ENCODE measurements at regions not wholly inside any gene's neighbourhood (a gene's known extent, or its start where the extent isn't known, plus 50 kb on each side); places are given as distances from the start of the nearest gene placed in this dataset.
"Not testable (repeated sequence)": the region's sequence is repeated elsewhere in the genome, so short reads cannot be mapped to it uniquely, and the experiment has no call there.

DNA sequence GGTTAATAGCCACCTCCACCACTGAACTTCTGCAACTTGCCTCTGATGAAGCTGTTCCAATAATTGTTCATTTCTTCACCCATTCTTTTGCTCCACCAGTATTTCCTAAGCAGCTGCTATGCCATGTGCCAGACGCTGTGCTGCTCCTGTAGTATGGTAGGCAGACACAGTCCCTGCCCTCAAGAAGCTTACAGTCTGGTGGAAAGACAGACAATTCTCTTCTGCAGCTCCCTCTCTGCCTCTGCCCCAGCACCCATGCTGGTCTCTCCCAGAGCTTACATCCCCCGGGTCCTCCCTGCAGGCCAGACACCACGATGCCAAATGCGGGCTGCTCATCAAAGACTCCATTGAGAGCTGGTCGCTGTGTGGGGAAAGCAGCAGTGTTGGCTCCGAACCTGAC is 111.6 kb upstream of the ESRRB start:
- ATAC-seq = no peak

DNA sequence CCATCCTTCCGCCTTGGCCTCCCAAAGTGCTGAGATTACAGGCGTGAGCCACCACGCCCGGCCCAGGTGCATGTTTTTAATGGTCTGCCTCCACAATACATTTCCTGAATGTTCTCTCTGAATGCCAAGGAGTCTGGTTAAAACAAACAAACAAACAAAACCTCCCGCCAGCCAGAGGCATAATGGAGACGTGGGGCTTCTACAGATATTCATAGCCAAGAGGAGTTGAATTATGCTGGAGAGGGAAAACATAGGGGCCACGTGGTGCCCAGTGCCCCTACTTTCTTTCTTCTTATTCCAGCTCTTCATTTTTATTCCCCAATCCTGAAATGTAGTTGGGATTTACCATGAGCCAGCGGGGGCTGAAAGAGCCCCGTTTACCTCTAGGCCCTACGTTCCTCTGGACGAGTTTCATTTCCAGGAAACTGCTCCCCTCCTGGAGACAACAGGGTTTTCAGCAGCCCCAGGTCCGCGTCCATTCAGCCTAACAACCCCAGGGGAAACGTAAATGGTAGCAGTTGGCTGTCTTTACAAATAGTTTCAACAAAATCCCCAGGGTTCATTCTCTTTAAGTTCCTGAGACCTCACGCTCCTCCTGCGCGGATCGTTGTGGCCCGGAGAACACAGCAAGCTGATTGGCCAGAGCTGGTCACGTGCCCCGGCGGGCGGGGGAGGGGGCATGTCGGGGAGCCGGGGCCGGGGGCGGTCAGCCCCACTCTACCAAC is 108.5 kb upstream of the ESRRB start:
- no peak for ATAC-seq

DNA sequence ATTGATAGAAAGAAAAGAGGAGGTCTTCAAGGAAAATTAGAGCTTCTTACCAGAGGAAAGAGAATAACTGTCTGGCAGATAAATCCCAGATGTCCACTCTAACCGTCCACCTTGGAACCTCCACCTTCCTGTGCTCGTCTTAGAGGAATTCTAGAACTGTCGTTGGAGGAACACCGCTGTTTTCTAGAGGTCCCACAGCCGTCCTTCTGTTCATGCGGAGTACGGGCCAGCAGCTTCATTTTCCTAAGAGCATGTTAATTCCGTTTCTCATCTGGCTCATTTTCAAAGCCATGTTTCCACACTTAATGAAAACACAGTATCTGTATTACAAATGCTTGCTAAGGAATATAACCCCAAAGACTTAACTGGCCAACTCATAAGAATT is 107.9 kb upstream of the ESRRB start:
- no peak for ATAC-seq

DNA sequence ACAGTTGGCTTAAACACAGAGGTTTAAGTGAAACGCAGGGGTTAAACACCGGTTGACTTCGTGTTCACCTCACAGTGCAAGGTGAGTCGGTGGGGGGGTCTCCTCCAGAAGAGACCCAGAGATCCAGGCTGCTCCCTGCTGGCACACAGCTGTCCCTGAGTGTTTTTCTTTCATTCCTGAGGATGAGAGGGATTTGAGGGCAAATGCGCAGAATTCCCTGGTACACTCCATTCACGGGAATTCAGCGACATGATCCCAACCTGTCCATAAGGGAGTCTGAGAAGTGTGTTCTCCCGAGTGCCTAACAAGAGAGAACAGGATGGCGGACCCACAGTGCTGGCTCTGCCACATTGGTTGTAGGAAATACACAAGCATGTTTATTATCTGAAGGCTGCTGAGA is 107.2 kb upstream of the ESRRB start:
- no peak for ATAC-seq

DNA sequence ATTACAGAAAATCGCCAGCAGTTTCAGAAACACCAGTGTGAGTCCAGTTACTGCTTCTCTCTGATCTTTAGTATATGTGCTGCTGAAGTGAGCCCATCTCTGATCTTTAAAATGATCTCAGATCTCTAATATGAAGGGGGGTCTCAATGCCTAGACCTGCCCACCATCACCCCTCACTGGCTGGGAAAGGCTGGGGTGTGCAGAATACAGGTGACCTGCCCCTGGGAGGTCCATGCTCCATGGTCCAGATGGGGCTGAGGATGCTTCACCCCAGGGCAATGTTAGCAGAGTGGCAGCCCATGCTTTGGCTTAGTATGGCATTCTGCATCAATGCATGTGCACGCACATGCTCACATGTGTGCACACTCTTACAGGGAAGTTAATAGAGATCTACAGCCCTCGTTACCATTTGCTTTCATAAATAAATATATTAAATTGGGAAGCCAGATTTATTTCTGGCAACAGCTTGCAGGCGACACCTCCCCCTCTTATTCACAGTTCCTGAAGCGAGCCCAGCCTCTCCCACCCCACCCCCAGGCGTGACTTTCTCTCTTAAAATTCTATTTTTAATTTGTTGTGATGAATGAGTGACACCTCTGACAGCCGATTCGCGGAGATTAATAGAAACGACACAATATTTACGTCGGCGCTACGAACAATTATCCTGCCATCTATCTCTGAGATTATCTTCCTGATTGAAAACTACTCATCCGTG is 104.7 kb upstream of the ESRRB start:
- no peak for ATAC-seq

DNA sequence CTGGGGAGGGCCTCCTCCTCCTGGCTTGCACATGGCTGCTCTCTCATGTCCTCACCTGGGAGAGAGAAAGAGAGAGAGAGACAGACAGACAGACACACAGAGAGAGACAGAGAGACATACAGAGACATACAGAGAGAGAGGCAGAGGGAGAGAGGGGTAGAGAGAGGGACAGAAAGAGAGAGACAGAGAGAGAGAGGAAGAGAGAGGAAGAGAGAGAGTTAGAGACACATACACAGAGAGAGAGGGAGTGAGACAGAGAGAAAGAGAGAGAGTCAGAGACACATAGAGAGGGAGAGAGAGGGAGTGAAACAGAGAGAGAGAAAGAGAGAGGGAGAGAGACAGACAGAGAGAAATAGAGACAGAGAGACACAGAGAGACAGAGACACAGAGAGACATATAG is 103.6 kb upstream of the ESRRB start:
- ATAC-seq = no peak

DNA sequence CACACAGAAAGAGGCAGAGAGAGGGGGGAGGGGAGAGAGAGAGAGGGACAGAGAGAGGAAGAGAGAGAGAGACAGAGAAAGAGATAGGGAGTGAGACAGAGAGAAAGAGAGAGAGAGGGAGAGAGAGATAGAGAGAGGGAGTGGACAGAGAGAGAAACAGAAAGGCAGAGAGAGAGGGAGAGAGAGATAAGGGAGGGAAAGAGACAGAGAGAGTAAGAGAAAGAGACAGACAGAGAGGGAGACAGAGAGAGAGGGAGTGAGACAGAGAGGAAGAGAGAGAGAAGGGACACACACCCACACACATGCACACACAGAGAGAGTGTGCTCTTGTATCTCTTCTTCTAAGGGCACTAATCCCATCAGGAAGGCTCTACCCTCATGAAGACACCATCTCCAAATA is 103.2 kb upstream of the ESRRB start:
- ATAC-seq = no peak

DNA sequence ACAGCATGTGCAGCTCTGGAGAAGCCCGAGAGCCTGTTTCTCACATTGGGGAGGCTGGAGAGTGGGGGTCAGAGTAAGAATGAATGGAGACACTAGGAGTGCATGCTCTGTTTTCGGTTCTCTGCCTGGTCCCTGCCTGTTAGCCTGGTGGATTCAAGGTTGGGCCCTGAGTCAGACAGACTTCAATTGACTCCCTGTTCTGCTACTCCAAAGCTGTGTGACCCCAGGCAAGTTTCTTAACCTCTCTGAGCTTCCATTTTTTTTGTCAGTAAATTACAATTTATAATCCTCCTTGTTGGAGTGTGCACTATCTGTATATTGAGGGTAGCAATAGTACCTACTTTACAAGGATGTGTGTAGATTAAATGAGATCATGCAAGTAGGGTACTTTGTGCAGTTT is 102.6 kb upstream of the ESRRB start:
- no peak for ATAC-seq

DNA sequence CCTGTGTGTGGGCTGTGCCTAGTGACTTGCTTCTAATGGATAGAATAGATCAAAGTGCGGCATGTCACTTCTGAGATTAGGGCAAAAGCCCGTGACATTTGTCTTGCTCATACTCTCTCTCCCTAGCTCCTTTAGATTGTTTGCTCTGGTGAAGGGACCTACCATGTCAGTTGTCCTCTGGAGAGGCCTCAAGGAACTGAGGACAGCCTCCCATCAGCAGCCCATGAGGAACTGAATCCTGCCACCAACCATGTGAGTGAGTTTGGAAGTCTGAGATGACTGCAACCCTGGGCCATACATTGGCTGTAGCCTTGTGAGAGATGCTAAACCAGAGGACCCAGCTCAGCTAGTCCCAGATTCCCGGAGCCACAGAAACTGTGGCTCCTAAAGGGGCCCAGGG is 101.6 kb upstream of the ESRRB start:
- ATAC-seq = no peak

DNA sequence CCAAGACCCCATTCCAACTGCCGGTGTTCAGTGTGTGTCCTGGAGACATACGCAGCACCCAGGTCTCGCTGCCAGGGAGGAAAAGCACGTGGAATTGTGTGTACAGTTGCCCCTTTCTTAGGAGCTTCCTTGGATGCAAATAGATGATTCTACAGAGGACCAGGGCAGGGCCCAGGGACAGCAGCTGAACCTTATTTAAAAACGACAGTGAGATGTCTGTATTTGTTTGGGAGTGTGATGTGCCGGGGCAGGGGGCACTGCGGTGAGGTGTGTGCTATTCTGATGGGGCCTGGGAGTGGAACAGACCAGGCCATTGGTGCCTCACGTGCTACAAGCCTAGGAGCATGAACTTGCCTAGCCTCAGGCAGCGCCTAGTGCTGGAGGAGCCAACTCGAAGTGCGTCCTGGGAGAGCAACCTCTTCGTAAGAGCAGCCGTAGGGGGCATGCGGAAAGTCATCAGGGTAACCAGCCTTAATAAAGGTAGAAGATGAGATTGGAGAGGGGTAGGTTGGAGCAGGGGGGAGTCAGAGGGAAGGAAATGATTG is 98.3 kb upstream of the ESRRB start:
- no peak for ATAC-seq

DNA sequence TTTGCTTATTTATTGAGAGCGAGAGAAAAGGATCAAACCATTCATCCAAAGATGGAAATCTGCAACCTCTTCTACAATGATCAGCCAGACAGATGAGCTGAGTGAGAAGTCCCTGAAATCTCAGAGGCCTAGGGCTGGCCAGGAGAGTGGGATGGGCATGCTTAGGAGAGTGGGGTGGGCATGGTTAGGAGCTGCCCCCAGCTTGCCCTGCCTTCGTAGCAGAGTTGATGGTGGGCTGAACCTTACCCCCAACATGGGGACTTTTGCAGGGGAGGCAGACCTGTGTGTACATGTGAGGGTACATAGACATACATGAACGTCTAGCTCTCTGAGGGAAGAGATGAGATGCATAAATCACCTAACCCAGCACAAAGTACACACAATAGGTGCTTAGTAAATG is 95.7 kb upstream of the ESRRB start:
- no peak for ATAC-seq

DNA sequence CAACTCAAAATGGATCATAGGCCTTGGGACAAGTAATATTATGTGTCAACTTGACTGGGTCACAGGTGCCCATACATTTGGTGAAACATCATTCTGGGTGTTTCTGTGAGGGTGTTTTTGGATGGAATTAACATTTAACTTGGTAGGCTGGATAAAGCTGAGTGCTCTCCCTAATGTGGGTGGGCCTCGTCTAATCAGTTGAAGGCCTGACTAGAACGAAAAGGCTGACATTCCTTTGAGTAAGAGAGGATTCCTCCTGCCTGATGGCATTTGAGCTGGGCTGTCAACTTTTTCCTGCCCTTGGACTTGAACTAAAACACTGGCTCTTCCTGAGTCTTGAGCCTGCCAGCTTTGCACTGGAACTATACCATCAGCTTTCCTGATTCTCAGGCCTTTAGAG is 93.4 kb upstream of the ESRRB start:
- ATAC-seq = no peak

DNA sequence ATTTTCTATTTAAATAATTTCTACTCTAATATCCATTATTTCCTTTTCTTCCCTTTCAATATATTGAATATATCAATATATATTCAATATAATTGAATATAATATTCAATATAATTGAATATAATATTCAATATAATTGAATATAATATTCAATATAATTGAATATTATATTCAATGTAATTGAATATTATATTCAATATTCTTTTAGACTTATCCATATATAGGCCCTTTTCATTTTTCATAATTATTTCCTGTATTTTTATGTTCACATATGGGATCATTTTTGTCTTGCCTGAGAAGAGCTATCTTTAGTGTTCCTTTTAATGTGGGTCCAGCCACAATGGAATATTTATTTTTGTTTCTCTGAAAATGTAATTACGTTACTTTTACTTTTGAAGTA is 88.9 kb upstream of the ESRRB start:
- ATAC-seq = no peak

DNA sequence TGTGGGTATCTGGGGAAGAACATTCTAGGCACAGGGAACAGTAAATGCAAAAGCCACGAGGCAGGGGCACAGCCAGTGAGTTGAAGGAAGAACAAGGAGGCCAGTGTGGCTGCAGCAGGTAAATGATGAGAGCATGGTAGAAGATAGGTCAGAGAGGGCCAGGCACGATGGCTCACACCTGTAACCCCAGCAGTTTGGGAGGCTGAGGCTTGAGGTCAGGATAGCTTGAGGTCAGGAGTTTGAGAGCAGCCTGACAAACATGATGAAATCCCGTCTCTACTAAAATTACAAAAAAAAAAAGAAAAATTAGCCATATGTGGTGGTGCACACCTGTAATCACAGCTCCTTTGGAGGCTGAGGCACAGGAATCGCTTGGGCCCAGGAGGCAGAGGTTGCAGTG is 86.7 kb upstream of the ESRRB start:
- no peak for ATAC-seq

DNA sequence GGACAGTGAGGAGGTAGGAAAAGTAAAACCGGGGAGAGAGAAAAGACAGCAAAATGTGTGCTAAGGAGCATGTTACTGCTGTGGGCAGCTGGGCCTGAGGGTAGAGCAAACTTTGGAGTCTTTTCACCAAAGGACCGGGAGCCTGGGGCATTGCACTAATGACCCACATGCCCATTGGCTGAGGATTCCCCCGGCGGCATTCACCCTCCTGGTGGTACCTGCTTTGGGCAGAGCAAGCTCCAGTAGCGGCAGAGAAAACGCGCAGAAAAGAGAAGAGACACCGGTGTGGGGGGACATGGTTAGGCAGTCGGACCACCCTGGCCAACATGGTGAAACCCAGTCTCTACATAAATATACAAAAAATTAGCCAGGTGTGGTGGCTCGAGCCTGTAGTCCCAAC is 83.4 kb upstream of the ESRRB start:
- ATAC-seq = no peak

DNA sequence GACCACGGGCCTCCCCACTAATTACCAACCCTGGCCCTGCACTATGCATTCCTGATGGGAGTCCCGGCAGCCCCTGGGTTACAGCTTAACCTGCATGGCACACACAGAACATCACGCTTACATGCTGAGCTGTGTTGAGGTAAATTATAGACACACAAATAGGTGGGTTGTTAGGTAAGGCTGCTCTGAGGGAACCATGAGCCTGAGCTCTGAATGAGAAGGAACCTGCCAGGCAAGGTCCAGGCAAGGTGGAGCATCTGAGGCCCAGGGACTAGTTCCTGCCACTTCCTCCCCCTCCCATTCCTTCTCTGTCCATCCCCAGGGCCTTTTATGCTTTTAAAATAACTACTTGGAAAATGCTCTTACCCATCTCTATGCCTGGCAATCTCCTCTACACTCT is 82.7 kb upstream of the ESRRB start:
- ATAC-seq = no peak

DNA sequence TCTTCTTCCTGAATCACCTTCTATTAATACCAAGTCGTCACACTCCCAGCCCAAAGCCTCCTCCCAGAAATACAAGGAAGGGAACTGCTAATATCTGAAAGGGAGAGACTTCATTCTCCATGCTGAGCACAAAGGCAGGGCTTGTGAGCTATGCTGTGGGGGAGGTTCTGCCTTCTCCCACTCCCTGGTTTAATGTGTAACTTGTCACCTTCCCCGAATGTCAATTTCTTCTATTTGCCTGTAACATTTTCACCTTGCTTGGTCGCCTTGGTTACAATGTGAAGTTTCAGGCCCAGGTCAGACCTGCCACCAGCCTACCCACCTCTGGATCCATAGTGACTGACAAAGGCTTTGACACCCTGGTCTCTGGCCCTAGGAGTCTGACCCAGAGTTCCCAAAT is 82.0 kb upstream of the ESRRB start:
- ATAC-seq = no peak

DNA sequence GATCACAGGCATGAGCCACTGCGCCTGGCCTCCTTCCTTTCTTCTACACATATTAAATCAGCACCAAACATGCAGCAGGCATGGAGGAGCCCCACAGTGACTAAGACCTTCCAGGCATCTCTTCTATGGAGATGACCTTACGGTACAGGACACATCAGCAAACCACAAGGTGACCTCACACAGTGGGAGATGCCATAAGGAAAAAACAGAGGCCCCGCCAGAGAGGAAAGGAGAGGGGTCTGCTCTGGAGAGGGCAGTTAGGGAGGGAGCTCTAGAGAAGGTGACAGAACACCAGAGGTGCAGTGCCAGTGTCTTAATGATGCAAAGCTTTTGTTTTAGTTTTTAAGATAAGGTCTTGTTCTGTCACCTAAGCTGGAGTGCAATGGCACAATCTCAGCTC is 81.1 kb upstream of the ESRRB start:
- no peak for ATAC-seq

DNA sequence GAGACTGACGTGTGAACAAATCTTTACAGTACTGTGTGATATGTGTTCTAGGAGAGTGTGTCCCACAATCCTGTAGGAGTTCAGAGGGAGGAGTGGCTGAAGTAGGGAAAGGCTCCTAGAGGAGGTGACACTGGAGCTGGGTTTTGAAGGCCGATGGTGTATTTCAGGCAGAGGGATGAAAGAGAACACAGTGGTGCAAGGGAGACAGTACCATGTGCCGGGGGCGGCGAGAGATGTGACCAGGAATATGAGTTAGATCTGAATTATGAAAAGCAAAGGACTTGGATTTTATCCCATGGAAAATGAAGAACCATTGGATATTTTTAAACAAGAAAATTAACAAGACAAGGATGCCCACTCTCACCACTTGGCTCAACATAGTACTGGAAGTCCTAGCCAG is 77.0 kb upstream of the ESRRB start:
- no peak for ATAC-seq

DNA sequence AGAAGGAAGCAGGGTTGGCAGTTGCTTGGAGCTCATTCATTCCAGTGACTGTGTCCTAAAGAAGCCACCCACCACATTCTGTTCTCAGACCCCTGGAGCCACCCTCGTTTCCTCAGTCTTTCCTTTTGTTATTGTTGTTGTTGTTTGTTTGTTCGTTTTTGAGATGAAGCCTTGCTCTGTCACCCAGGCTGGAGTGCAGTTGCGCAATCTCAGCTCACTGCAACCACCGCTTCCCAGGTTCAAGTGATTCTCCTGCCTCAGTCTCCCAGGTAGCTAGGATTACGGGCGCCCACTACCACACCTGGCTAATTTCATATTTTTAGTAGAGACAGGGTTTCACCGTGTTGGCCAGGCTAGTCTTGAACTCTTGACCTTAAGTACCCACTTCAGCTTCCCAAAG is 72.7 kb upstream of the ESRRB start:
- ATAC-seq = not testable (repeated sequence)

DNA sequence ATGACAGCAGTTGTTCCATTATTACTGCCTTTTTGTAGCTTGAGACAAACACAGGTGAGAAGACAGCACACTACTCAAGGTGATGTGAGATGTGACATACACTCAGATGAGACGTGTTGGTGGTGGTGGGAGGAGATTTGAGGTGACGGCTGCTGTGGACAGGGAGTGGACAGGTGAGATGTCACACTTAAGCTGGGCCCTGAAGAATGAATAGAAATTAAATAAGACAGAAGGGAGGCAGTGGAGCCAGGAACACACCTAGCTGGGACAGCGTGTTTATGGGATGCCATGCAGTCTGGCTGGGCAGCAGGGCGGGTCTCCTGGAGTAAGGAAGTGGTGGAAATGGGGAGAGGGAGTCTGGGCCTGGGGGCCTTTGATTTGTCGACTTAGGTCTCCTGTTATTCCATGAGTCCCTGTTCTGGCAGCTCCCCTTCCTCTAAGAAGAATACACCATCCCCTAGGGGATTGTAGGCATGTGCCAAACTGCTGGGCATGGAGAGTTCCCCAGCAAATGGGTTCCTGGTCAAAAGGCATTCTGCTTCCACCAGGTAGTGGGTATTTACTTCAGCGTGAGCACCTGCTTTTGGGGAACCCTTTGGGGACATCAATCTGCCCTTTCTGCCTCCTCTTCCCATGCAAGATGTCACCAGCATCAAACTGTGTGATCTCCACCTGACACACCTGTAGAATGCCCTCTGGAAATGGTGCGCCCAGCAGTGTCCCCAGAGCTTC is 71.2 kb upstream of the ESRRB start:
- peak in 1 of 2 donors; percentile 9 for ATAC-seq

DNA sequence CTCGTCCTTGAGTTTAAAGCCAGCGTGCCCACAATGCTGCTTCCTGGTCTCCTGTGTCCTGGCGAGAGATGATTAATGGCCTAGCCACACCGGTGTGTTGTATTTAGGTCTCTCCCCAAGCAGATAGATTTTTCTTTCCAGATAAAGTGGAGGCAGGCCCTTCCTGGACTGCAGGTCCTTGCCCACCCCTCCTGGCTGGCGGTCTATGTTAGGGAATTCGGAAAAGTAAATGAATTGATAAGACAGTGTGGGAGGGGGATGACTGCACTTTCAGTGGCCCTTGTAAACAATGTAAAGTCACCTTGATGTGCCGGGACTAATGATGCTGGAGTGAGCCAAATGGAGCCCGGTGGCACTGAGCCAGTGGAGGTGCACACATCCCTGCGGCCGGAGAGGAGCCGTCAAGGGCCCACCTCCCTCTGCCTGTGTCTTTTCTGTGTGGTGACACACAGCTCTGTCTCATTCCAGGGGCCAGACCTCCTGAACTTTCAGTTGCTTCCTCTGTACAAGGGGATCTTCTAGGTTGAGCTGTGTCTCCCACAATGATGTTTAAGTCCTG is 70.6 kb upstream of the ESRRB start:
- ATAC-seq = no peak

DNA sequence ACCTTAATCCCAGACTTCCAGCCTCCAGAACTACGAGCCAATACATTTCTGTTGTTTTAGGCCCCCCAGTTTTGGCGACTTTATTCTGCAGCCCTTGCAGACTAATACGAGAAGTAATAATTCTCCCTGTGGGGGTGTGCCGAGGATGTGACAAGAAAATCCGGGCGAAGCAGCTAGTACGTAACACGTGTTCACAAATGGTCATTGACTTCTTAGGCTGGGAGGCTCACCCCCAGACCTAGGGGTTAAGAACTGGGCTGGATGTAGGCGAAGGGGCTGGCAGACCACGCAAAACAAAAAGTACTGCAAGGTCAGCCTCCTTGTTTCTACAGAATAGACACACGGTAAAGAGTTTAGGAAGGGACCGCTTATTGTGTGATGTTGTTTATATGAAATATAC is 69.8 kb upstream of the ESRRB start:
- ATAC-seq = no peak
